Suprapubic skin (tissue), 3 donors: ENCODE measurements at regions not wholly inside any gene's neighbourhood (a gene's known extent, or its start where the extent isn't known, plus 50 kb on each side); places are given as distances from the start of the nearest gene placed in this dataset.

Source experiments
- EP300 ChIP-seq: sonication (generic); formaldehyde crosslinking; IDR thresholded peaks from one replicate; pipeline ENCODE4 v1.6.1; 2017; ENCODE audit warnings: antibody characterized with exemption
- TF ChIP-seq, protein P1 (sequence below), 2 donors: fragments of 200-600 bp in 1 of 2; fragments of 450-650 bp in 1 of 2; sonication (generic) in 1 of 2; IDR thresholded peaks; one replicate each; pipeline ENCODE4 v1.5.1; 2016 to 2019; ENCODE audit warnings: antibody characterized with exemption in 2 of 2, mild to moderate bottlenecking in 1 of 2, moderate library complexity in 1 of 2

DNA sequence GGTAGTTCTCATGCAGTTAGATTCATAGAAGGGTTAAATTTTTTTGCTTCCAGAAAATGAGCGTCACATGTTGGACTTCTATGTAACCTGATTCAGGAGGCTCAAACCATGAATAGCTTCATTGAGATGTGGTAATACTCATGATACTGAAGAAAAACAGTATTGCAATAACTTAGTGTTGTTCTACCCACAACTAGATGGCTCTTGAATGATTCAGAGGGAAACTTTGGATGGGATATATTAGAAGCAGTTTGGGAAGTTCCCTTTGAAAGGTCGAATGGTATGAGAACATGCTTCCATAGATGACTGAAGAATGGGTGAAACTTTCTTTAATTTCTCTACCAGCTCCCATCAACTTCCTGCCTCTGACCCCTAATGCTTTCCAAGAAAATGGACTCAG, 211.7 kb upstream of the PTGFR start:
- TF ChIP-seq, protein P1, sequence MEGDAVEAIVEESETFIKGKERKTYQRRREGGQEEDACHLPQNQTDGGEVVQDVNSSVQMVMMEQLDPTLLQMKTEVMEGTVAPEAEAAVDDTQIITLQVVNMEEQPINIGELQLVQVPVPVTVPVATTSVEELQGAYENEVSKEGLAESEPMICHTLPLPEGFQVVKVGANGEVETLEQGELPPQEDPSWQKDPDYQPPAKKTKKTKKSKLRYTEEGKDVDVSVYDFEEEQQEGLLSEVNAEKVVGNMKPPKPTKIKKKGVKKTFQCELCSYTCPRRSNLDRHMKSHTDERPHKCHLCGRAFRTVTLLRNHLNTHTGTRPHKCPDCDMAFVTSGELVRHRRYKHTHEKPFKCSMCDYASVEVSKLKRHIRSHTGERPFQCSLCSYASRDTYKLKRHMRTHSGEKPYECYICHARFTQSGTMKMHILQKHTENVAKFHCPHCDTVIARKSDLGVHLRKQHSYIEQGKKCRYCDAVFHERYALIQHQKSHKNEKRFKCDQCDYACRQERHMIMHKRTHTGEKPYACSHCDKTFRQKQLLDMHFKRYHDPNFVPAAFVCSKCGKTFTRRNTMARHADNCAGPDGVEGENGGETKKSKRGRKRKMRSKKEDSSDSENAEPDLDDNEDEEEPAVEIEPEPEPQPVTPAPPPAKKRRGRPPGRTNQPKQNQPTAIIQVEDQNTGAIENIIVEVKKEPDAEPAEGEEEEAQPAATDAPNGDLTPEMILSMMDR (IDR thresholded peaks at IDR 0.05): no peak
- no peak for TF ChIP-seq EP300
